NCI-H2081 treated with DMSO at 0.1 percent for 48 hours (cell line): ENCODE measurements at regions not wholly inside any gene's neighbourhood (a gene's known extent, or its start where the extent isn't known, plus 50 kb on each side); places are given as distances from the start of the nearest gene placed in this dataset.

Source experiments
- DNase-seq: peaks from one replicate; lab custom pipeline; 2025; lab: John Stamatoyannopoulos, UW

- DNase-seq, result no peak
These were observed 81.5 kb upstream of the SORBS2 start for GRCh38 chr4:185893500-185893899.

DNA sequence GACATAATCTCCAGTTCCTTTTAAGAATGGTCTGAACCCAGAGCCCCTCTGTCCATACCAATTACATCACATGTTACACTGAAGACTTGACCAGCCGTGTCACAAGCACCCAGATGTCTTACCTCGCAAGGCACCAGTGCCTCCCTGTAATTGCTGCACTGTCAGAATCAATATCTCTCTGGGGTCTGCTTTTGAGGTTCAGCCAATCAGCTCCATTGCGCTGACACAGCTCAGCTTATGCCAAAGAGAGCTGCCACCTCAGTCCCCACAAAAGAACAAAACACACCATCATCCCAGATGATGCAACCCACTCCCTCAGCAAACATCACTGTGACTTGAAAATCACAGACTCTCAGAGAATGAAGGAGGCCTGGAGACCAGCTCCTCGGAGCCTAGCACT lies 82.5 kb upstream of the SORBS2 start:
- no peak for DNase-seq

DNA sequence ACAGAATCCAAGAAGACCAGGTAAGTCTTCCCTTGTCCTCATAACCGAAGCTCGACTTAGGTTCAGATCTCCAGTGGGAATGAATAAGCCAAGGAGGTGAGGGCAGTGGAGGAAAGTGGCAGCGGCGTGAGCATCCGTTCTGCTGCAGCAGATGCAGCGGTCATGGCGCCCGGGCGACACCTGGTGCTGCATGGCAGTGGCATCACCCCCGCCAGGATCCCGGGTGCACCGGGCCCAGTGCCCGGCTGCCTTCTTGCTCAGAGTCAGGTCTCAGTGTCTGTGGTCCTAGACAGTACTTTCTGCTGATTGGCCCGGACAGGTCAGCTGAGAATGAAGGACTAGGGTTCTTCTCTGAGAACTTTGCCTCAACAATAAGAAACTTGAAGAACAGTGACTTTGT lies 83.4 kb upstream of the SORBS2 start:
- no peak for DNase-seq

DNA sequence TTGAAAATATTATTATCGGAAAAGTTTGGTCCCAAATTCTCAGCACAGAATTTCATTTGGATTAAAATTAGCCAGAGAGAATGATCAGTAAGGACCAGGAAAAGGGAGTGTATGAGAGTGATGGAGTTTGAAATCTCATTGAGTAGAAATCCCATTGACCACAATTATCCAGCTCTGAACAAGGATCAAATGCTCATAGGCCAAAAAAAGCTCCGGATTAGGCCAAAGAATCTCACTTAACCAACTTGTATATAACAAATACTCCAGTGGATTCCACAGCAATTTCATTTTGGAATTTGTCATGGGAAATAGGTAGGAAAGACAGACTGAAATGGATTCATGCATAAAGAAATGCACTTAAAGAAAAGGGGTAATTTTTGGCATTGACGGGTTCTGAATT lies 83.9 kb upstream of the SORBS2 start:
- no peak for DNase-seq

GRCh38 chr4:185896817-185897488 lies 85.0 kb upstream of the SORBS2 start:
- DNase-seq, result no peak

- no peak for DNase-seq
These were observed 86.4 kb upstream of the SORBS2 start for GRCh38 chr4:185898413-185898812.

DNA sequence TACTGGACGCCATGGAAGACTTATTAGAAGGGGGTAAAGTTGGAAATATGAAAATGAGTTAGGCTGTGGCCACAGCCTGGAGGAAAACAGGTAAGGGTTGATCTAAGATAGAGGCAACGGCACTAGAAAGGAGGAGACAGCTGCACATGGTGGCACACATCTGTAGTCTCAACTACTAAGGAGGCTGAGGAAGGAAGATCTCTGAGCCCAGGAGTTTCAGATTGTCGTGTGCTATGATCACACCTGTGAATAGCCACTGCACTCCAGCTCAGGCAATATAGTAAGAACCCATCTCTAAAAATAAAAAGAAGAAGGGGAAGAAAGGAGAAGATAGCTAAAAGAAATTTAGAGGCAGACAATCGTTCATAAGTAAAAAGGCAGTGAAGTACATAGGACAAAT lies 87.8 kb upstream of the SORBS2 start:
- DNase-seq, result no peak

DNA sequence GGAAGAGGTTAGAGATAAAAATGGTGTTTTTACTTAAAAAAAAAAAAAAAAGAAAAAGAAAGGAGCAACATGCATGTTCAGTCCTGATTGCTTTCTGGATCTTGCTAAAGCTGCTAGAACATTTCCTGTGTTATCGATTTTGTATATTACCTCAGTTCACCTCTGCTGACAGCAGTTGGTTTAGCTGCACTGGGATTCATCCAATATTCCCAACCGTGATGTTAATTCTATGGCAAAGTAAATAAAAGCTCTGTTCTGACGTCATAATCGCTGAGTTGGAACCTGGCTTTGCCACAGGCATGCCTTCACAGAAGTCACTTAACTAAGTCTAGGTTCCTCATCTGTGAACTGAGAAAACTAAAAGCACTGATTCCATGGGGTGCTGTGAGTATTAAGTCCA lies 90.7 kb upstream of the SORBS2 start:
- DNase-seq, result no peak

DNA sequence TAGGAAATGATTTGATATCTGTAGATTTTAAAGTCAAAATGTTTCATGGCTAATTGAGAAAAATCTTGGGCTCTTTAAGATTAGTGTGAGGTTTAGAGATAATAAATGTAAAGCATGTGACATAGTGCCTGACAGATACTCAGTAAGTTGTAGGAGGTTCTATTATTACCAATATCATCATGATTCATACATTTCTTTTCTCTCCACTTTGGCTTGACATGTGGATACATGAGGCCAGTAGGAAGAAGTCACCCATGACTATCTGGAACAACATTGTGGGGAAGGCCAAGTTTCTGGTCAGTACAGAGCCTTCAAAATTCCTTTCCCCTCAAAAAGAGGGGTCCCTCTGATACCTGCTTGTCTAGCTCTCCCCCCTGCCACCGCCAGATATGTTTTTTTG lies 91.2 kb upstream of the SORBS2 start:
- no peak for DNase-seq

GRCh38 chr4:185904381-185904780 lies 92.4 kb upstream of the SORBS2 start:
- no peak for DNase-seq

- no peak for DNase-seq
These were observed 98.0 kb upstream of the SORBS2 start for GRCh38 chr4:185909972-185910371.

DNA sequence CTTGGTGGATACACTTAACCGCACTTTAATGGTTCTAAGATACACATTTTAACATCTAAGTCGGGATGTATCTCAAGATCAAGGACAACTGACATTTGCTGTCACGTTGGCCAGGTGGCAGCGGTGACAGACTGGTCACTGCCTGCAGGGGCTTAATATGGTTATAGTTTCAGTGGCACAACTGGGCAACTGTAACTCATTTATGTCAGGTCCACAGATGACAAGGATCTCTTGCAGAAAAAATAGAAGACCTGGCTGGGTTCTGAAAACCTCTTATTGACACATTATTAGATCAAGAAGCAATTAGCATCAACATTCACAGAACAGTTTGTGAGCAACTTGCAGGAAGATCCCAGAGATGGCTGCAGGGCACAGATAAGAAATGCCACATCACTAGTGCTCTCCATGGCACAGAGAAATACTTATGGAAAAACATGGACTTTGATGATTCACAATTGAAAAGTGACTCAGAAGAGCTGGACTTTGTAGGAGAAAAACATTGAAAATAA lies 99.6 kb upstream of the SORBS2 start:
- DNase-seq, result no peak

- peak; percentile 82 for DNase-seq
These were observed 100.8 kb upstream of the SORBS2 start for GRCh38 chr4:185912779-185913178.

GRCh38 chr4:185914583-185915199 lies 102.7 kb upstream of the SORBS2 start:
- no peak for DNase-seq

- no peak for DNase-seq
These were observed 103.3 kb upstream of the SORBS2 start for GRCh38 chr4:185915271-185915670.

GRCh38 chr4:185915817-185916216 lies 103.8 kb upstream of the SORBS2 start:
- DNase-seq, result no peak

GRCh38 chr4:185916231-185916630 lies 104.2 kb upstream of the SORBS2 start:
- DNase-seq, result no peak

- no peak for DNase-seq
These were observed 104.7 kb upstream of the SORBS2 start for GRCh38 chr4:185916683-185917082.

DNA sequence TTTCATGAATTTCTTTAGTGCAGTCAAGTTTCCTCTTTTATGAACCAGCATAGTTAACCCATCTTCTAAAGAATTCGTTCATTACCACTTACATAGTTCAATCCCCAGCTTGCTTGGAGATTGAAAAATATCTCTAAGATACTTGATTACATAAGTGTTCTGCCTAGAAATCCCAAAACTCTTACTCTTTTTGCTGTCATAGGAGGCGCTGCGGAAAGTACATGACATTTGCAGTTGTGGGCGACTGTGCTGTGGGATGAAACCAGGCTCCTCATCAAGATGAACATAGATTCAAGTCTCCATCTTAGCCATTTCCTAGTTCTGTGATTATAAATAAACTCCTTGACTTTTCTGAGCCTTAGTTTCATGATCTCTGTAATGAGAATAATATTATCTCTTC lies 107.1 kb upstream of the SORBS2 start:
- DNase-seq, result no peak

DNA sequence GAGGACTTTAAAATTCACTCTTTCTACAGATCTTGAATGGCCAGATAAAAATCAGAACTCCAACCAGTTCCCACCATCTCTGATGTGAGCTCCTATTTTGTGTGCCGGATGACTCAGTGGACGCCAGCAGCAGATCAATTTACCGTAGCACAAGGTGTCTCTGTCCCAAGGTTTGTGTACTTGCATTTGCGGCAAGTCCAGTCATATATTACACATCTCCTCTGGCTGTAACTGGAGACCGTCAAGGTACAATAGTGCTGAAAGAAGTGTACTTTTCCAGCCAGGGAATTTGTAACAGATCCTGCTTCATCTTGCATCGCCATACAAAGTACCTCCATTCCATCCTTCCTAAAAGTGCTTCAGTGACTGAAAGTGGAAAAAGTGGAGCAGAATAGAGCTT lies 108.2 kb upstream of the SORBS2 start:
- DNase-seq, result no peak

- DNase-seq, result no peak
These were observed 108.8 kb upstream of the SORBS2 start for GRCh38 chr4:185920691-185921260.

DNA sequence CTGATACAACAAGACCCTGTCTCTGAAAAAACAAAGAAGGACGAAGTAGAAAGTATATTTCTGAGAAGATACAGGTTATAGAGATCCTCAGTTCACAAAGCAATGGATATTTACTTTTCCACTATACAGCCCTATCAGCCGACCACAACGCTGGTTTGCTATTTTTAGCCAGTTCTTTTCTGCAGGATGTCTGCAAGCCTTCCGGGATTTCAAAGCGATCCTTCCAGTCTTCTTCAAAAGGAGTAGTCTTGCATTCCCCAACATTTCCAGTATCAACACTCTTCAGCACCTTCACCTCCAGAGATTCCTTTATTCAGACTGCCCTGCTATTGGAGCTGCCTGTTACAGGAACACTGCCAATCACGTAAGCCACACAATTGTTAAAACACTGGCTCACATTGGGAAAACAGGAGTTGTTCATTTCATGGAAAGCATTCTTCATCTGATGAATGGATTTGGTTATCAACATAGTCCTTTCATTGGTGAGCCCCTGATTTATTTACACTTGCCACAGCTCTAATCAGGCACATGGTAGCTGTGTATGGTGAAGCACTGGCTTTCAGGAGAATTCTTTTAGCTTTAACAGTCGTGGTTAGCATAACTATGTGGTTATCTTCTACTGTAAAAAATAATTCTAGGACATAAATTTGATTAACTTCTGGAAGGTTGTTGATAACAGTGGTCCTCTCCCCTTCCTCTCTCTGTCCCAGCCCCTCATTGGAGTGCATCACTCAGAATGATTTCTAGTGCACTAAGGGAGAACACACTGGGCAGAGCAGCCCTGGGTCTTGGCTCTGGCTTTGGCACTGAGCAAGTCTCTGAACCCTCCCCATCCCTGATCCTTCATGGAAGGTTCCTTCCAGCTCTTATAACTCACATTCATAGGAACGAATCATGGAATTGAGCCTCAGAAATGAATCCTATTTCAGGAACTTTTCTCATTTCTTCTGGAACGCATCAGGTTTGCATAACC lies 109.9 kb upstream of the SORBS2 start:
- no peak for DNase-seq
